Panc1 (cell line): ENCODE measurements at regions not wholly inside any gene's neighbourhood (a gene's known extent, or its start where the extent isn't known, plus 50 kb on each side); places are given as distances from the start of the nearest gene placed in this dataset.
A peak's percentile ranks its signal among the peaks of the same experiment; 100 is the strongest.

Experiments
- ATAC-seq: fragments of 200-7000 bp; cut with Tn5 transposase; 2 replicates; pipeline ENCODE4 v1.9.1; 2020; ENCODE audit warnings: mild to moderate bottlenecking, moderate library complexity
- BruUV-seq: library from RNA; stranded (reverse); fragments of 400-500 nt; replicated peaks from 2 replicates; lab custom pipeline; 2021; lab: Mats Ljungman, UMichigan
- CTCF ChIA-PET: fragments of 300-600 bp; sonication (Branson Sonifier 250); formaldehyde crosslinking; loops from one replicate; lab custom pipeline; 2022; ENCODE audit warnings: antibody characterized with exemption; lab: Charles Lee
- POLR2A ChIA-PET: fragments of 300-600 bp; sonication (Branson Sonifier 250); formaldehyde crosslinking; loops from one replicate; lab custom pipeline; 2022; ENCODE audit warnings: antibody characterized with exemption; lab: Charles Lee
- DNase-seq: peaks from one replicate; pipeline ENCODE4 v3.0.0-alpha.2; 2010; ENCODE audit warnings: low read depth, low spot score
- H3K27ac ChIP-seq: 2 replicates; pipeline ENCODE4 v1.5.1; 2011; ENCODE audit warnings: mild to moderate bottlenecking, low read length, inconsistent platforms
- H3K27me3 ChIP-seq: fragments of 200-500 bp; sonication (Bioruptor generic); 2 replicates; pipeline ENCODE4 v1.6.0; 2014; ENCODE audit warnings: low read length, inconsistent platforms; ENCODE audit not compliant: control insufficient read depth, insufficient read depth
- H3K36me3 ChIP-seq: fragments of 200-500 bp; sonication (Bioruptor generic); 2 replicates; pipeline ENCODE4 v1.5.1; 2014; ENCODE audit warnings: inconsistent platforms, mild to moderate bottlenecking, low read length, moderate library complexity; ENCODE audit not compliant: control insufficient read depth, insufficient read depth
- H3K4me1 ChIP-seq: 2 replicates; pipeline ENCODE4 v1.5.1; 2011; ENCODE audit warnings: inconsistent platforms, mild to moderate bottlenecking, low read length, moderate library complexity; ENCODE audit not compliant: control insufficient read depth, insufficient read depth
- H3K4me3 ChIP-seq, 2 experiments: 2 replicates each; pipeline ENCODE4 v1.5.1; 2011 to 2012; ENCODE audit warnings: low read depth in 2 of 2, low read length in 2 of 2, mild to moderate bottlenecking in 2 of 2, inconsistent platforms in 1 of 2, moderate library complexity in 1 of 2
- H3K9me3 ChIP-seq: fragments of 200-500 bp; sonication (Bioruptor generic); 2 replicates; pipeline ENCODE4 v1.5.1; 2014; ENCODE audit warnings: low read depth, mild to moderate bottlenecking, inconsistent platforms, low read length, moderate library complexity; ENCODE audit not compliant: control insufficient read depth, insufficient read depth
- CTCF ChIP-seq: fragments of 450-650 bp; IDR thresholded peaks from 2 replicates; pipeline ENCODE4 v1.5.1; 2017; ENCODE audit warnings: mild to moderate bottlenecking
- POLR2AphosphoS5 ChIP-seq: IDR thresholded peaks from 2 replicates; pipeline ENCODE4 v1.6.1; 2012; ENCODE audit warnings: mild to moderate bottlenecking, low read depth, low read length, moderate library complexity
- REST ChIP-seq, 2 experiments: IDR thresholded peaks; 2 replicates each; pipeline ENCODE4 v1.6.1; 2011 to 2012; ENCODE audit warnings: low read depth in 2 of 2, control low read depth in 1 of 2, low read length in 1 of 2, mild to moderate bottlenecking in 1 of 2, moderate library complexity in 1 of 2; ENCODE audit not compliant: insufficient read depth in 1 of 2
- SIN3A ChIP-seq: IDR thresholded peaks from 2 replicates; pipeline ENCODE4 v1.6.1; 2012; ENCODE audit warnings: low read depth, mild to moderate bottlenecking, low read length, moderate library complexity, borderline replicate concordance; ENCODE audit not compliant: insufficient read depth
- TCF7L2 ChIP-seq: IDR thresholded peaks from 2 replicates; pipeline ENCODE4 v1.6.1; 2011; ENCODE audit warnings: mild to moderate bottlenecking, low read depth, low read length, inconsistent platforms
- in situ Hi-C: cut with HindIII; loops from 2 replicates; pipeline ENCODE4 v1.10.0; 2016; ENCODE audit warnings: low sequenced_read_pairs, low pct_unique_long_range_greater_than_20kb
- intact Hi-C: fragments of 100-400 bp; cut with micrococcal nuclease; formaldehyde crosslinking; loops from one replicate; pipeline ENCODE4 v1.10.0; 2022; ENCODE audit not compliant: unreplicated experiment

- Histone ChIP-seq H3K4me3 (no peak overlapping the region), H3K36me3 (no peaks in the 10 kb centered on the region), H3K27ac (no peak overlapping the region), H3K9me3 (no peaks in the 10 kb centered on the region), H3K4me1 (peaks cover 3% of the 10 kb centered on the region; the same call in 1 of the 2 replicates), H3K27me3 (peaks cover 23% of the 10 kb centered on the region)
- CTCF ChIA-PET = no interaction called here
- intact Hi-C loops = no loop called here
- no TSS peak for BruUV-seq
- no peak for DNase-seq
- POLR2A ChIA-PET = no interaction called here
- no peak for ATAC-seq
- TF ChIP-seq SIN3A (no peak), TCF7L2 (no peak), REST (IDR thresholded peaks at IDR 0.05; ENCODE audit: insufficient read depth in 1 of 2, low read depth in 2 of 2, low read length in 1 of 2) (no peak)
- in situ Hi-C loops = no loop called here
Observed at GRCh38 chr12:125244338-125244737, 179.1 kb downstream of the AACS start.

DNA sequence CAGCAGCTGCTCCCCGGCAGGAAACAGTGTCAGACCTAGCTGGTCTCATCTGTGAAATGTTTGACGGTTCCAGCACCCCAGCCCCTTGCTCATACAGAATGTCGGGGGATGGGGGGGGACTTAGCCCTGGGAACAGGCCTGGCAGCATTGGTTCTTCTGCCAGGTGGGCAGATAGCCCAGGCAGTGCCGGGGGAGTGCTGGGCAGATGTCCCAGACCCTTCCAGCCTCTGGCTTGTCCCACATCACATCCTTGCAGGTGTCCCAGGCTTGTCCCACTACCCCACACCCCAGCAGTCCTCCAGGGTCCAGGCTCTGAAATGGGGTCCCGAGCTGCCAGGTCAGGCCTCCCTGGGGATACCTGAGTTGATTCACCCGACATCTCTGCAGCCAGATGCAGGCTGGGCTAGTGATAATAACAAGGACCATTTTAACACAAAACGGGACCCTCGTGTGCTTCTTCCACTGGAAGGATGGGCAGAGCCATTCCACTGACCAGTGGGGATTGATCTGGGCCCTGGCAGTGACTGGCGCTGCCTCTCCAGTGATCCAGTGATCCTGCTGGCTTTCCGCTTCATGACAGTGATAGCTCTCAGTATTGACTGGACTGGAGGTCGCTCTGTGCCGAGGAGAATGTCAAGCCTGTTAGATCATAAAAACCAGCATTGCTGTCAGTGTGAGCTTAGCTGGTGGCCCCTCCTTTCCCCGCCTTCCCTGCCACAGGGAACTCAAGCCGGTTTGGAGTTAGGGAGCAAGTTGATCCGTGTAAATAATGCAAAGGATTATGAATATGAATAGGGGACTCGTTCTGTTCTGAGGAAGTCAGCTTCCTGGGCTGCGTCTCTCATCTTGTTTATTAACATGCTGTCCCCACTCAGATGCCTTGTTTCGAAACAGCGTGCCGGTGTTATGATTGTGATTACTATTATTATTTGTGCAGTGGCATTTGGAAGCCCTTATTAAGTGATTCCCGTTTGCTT lies 180.6 kb downstream of the AACS start:
- ATAC-seq (peak; percentile 48), DNase-seq (no peak)
- Histone ChIP-seq H3K4me3 (no peak overlapping the region), H3K9me3 (no peaks in the 10 kb centered on the region), H3K27ac (no peak overlapping the region), H3K27me3 (peaks cover 23% of the 10 kb centered on the region), H3K36me3 (no peaks in the 10 kb centered on the region), H3K4me1 (peaks cover 3% of the 10 kb centered on the region; the same call in 1 of the 2 replicates)
- ChIA-PET CTCF (no interaction called here), POLR2A (no interaction called here)
- intact Hi-C loops = no loop called here
- BruUV-seq = no TSS peak
- TF ChIP-seq SIN3A (no peak), POLR2AphosphoS5 (no peak)
- in situ Hi-C loops = no loop called here

- DNase-seq (no peak), ATAC-seq (no peak)
- Histone ChIP-seq H3K36me3 (no peaks in the 10 kb centered on the region), H3K27ac (no peak overlapping the region), H3K9me3 (no peaks in the 10 kb centered on the region), H3K4me3 (no peak overlapping the region), H3K4me1 (peaks cover 3% of the 10 kb centered on the region; the same call in 1 of the 2 replicates), H3K27me3 (peaks cover 19% of the 10 kb centered on the region)
- intact Hi-C loops = no loop called here
- CTCF ChIA-PET = no interaction called here
- TF ChIP-seq SIN3A (no peak), TCF7L2 (no peak), POLR2AphosphoS5 (no peak), REST (IDR thresholded peaks at IDR 0.05; ENCODE audit: insufficient read depth in 1 of 2, low read depth in 2 of 2, low read length in 1 of 2) (no peak), CTCF (no peak)
- BruUV-seq = no TSS peak
- in situ Hi-C loops = no loop called here
- POLR2A ChIA-PET = no interaction called here
Observed at GRCh38 chr12:125247477-125247876, 182.2 kb downstream of the AACS start.
